GM19099 (cell line): ENCODE measurements at regions not wholly inside any gene's neighbourhood (a gene's known extent, or its start where the extent isn't known, plus 50 kb on each side); places are given as distances from the start of the nearest gene placed in this dataset.

ENCODE experiments used
- POLR2A ChIP-seq: IDR thresholded peaks from 3 replicates; pipeline ENCODE4 v1.6.1; 2011; ENCODE audit warnings: low read depth; ENCODE audit not compliant: insufficient read length; ENCODE audit errors: extremely low read depth

DNA sequence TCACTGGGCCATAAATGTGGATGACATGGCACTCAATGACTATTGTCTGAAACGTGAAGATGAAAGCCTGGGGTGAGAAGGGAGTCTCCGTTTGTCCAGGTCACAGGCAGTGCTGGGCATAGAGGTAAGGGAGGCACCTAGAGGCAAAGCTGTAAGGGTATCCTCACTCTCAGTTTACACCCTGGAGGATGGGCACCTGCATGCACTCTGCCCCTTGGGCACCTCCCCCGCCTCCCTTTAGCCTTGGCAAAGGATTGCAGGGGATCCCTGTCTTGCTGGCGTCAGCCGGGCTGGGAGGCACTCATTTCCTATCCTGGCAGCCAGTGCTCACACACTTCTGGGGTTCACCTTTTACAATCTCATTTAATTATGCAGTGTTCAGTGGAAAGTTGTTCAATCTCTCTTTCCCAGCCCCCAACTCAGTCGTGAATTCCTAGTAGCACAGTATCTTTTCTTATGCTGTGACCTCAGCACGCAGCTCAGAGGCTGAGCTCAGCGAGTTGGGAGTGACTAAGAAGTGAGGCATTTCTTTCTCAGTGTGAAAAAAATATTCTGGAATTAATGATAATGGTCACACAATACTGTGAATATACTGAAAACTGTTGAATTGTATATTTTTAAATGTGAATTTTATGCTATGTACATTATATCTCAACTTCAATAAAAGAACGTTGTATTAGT is 866.6 kb downstream of the BRD1 start:
- no peak for TF ChIP-seq POLR2A

DNA sequence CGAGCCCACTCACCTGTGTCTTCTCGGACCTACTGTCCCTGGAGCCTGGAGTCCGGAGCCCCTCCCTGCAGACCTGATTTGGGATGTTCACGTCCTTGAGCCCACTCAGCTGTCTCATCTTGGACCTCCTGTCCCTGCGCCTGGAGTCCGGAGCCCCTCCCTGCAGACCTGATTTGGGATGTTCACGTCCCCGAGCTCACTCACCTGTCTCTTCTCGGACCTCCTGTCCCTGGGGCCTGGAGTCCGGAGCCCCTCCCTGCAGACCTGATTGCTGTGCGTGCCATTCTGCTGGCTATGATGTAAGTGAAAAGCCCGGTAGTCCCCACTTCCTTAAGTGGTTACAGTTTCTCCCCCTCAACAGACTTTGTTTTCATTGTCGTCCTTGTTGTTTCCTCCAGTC is 867.1 kb downstream of the BRD1 start:
- no peak for TF ChIP-seq POLR2A

DNA sequence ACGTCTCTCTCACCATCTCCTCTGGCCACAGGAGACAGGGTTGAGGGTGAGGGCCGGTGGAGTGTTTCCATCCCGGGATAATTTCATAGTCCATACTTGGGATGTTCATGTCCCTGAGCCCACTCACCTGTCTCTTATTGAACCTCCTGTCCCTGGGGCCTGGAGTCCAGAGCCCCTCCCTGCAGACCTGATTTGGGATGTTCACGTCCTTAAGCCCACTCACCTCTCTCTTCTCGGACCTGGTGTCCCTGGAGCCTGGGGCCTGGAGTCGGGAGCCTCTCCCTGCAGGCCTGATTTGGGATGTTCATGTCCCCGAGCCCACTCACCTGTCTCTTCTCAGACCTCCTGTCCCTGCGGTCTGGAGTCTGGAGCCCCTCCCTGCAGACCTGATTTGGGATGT is 868.2 kb downstream of the BRD1 start:
- TF ChIP-seq POLR2A = no peak

DNA sequence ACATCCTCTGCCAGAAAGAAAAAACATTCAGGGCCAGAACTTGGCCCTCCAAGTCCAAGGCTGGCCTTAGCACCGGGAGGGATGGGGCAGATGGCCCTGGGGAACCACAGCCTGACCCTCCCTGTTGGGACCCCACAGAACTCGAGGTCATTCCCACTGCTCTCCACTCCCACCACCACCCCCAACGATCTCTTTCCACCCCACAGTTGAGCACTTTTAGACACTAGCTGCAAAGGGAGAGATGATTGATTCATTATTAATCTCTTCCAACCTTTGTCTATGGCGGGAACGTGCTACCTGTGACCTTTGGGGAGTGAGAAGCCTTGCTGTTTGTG is 869.7 kb downstream of the BRD1 start:
- no peak for TF ChIP-seq POLR2A

DNA sequence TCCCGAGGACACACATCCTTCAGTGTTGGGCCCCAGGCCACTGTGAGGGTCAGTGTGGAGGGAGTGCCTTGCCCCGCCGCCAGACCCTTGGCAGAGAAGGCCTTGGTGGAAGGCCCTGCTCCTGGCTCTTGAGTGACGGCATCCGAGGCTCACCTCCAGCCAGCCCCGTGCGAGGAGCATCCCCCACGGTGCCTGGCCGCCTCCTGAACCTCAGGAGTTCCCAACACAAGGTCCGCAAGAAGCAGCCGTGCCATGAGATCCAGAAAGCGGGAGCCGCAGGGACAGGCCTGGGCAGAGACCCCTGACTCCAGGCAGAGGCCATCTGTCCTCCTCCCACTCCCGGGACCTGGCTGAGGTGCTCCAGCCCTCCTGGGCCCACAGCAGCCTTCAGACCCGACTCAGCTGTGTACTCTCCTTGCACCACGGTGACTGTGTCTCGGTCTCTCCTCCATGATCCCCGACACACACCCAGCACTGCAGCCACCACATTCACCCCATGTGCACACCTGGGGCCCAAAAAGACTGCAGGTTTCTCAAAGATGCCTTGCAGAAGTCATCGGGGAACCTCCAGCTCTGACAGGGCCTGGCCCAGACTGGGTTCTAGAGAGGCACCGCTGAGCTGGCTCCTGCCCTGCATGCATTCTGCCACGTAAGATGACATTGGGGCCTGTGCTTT is 870.2 kb downstream of the BRD1 start:
- no peak for TF ChIP-seq POLR2A

DNA sequence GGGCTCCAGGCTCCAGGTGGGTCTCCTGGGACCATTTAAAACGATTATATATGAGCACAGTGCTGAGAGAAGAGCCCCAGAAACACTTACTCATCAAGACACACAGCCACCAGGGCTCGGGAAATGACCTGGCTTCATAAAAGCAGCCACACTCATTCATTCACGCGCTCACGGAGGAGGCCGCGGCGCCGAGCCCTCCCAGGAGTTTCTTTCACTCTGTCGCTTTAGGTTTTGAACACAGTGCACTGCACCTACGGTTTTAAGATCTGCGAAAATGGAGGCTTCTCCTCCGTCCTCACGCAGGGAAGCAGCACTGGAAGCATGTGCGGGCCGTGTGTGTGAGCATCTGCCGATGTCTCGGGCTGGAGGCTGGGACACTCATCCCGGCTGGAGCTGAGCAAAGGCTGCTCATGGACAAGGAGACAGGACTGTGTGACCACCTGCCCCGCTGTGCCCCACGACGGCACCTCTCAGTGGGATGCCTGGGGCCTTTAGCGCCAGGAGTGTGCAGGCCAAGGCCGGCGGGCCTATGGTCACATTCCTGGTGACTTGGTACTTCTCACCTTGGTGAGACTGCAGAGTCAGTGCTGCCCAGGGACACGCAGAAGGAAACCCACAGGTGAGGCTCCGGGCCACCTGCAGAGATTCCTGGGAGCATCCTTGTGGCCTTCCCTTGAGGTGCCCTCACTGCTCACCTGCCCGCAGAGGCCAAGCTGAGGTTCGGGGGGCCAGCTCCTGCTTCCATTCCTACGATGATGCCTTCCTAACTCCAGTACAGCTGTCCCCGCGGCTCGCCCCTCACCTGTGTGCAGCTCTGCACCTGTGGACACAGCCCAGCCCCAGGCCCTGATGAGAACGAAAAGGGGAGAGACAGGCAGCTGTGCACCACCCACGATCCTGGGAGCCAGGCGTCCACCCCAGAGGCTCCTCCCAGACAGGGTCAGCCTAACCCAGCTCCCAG is 872.0 kb downstream of the BRD1 start:
- TF ChIP-seq POLR2A = no peak

DNA sequence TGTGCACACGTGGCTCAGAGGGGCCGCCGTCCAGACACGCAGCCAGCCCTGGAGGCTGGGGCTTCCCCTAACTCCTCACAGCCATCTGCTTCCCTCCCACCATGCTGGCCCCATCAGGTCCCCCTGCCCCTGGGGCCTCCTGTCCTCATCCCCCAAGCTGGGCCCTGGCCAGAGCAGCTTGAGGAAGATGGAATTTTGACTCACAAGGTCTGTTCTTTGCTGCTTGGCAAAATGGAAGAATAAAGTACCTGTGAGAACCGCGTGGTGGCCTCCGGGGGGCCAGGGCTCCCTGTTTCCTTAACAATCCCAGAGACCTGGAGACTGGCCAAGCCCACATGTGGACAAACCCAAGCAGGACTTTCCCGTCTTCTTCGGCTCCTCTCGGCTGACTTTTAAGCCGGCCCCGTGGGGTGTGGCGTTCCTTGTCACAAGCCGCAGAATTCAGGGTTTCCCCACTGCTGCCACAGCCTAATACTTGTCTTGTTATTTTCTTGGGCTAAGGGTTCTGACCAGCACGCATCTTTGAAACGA is 872.8 kb downstream of the BRD1 start:
- no peak for TF ChIP-seq POLR2A

DNA sequence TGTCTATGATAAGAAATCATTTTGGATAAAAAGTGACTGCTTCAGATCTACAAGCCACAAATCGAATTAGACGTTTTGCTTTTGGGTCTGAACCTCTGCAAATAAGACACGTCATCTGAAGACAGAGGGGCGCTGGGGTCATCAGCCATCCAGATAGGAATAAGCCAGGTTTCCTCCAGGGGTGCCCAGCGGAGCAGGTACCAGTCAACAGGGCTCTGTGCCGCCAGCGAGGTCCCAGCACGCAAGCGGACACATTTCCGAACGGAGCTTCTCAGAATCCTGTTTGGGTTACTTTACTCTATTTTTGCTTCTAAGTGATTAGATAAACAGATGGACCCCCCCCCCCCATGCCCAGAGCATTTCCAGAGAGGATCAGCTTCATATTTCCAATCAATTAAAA is 873.8 kb downstream of the BRD1 start:
- no peak for TF ChIP-seq POLR2A

DNA sequence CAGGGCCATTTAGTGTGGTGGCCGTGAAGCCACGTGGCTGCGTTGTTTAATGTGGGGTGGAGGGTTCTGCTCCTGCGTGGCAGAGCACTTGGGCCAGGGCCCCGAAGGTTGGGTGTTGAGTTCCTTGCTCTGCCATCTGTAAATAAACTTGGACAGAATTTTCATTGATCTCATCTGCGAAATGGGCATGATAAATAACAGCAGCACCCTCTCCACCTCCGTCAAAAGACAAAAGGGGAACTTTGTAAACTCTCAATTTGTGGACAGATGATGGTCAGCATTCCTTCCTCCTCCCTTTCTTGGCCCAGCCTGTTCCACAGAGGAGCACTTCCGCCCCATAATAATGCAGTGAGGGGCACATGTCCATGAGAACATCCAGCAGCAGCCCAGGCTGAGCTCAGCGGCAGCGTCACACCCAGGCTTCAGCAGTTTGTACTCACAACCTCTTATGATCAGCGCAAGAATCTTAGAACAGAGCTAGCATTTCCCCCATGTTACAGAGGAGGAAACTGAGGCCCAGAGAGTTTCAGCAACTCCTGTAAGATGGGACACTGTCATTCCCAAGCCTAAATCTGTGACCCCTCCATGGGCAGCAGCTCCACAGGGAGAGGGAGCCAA is 874.5 kb downstream of the BRD1 start:
- no peak for TF ChIP-seq POLR2A

DNA sequence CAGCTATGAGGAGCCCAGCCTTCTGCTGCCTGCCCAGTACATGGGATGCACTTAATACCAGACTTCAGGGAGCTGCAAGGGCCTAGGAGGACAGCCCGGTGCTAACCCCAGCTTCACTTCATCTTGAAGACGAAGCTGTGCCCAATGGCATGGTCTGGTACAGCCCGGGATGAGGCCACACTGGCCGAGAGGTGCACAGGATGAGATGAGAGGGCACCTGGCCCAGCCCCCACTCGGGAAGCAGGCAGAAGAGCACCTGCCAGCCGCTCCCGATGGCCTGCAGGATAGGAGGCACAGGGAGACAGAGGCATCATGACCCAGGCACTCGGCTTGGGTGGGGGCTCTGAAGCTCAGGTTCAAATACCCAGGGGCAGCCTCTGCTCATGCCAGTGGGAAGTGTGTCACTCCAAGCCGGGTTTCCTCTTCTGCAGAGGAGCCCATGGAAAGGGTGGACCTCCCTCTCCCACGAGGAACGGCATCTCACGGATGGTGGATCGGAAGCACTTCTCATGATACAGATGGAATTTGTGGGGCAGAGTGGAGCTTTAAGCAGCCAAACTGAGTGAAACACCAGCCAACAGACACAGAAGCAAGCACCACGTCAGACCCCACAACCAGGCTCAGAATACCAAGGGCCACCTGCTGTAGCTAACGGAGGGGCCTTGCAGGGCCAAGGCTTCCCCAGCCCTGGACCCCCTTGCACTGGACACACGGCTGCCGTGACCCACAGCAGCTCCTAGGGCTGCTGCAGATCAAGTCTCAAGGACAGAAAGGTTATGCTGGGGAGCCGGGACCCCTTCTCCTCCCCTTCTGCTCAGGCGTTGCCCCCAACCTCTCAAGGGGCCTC is 875.2 kb downstream of the BRD1 start:
- TF ChIP-seq POLR2A = no peak

DNA sequence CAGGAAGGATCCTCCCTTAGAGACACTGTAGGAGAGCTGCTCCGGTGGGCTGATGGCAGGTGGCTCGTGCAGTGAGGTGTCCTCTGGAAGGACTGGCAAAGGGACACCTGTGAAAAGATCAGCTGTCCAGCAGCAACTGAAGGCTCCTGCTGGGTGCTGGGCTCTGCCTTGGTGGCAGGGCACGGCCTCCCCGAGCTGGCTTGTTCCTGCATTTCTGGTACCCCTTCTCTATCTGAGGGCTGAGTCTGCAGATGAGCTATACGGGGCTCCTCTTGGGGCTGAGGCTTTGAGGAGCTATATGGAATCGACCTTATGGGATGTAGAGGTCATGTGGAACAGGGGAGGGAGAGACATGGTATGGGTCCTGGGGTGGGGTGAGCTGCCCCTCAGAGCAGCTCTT is 875.8 kb downstream of the BRD1 start:
- TF ChIP-seq POLR2A = no peak

DNA sequence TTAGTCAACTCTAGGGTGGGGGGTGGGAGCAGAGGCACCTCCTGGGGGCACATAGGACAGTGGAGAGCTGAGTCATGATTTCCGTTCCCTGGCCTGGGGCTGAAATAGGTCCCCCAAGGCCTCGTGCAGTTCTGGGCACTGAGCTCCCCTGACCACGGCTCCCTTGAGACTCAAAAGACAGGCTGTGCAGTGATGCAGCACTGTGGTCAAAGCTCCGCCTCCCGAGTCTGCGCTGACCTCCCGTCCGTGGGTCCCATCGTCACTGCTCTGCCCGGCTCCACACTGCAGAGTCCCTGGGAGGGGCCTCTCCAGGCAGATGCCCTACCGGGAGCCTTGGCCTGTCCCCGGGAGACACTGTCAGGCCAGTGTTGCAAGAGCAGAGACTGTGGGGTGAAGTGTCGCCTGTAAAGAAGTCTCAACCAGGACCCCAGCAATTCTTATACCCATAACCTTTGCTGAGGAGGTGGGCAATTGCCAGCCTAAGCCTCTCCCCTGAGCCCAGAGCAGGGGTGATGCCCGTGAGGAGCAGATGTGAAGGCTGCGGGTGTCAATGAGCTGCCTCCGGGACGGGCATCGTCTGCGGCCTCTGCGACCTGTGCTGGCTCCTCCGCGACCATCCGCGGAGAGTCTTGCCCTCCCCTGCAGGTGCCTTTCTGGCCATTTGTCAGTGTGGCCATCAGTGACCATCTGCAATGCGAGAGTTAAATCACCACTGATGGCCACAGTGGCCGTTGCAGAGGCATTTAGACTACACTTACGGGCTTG is 877.3 kb downstream of the BRD1 start:
- no peak for TF ChIP-seq POLR2A

DNA sequence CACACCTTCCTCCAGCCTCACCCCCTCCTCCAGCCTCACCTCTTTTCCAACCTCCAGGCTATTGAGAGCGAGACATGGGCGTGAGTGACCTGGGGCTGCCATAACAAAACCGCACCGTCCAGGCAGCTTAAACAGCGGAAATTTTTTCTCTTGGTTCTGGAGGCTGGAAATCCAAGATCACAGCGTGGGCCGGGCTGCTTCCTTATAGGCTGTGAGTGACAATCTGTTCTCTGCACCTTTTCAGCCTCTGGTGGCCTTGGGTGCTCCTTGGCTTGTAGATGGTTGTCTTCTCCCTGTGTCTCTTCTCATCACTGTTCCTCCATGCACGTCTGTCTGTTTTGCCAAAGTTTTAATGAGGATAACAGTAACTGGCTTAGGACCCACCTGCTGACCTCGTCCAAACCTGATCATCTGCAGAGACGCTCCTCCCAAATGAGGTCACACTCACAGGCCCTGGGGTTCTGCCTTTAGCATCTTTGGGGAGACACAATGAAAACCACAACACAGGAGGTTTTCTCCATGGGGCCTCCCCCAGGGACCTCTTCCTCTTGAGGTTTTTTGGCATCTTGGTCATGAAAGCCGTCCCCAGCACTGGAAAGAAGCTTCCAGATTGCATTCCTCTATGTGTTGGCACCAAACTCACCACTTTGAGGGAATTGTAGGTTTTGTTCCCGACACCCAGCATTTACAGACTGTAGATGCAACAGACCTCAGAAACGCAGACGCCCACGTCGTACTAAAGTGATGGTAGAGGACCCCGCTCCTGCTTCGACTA is 878.1 kb downstream of the BRD1 start:
- TF ChIP-seq POLR2A = no peak
